ENCODE measurements at regions not wholly inside any gene's neighbourhood (a gene's known extent, or its start where the extent isn't known, plus 50 kb on each side); places are given as distances from the start of the nearest gene placed in this dataset.
"Not testable (repeated sequence)": the region's sequence is repeated elsewhere in the genome, so short reads cannot be mapped to it uniquely, and the experiment has no call there.

DNA sequence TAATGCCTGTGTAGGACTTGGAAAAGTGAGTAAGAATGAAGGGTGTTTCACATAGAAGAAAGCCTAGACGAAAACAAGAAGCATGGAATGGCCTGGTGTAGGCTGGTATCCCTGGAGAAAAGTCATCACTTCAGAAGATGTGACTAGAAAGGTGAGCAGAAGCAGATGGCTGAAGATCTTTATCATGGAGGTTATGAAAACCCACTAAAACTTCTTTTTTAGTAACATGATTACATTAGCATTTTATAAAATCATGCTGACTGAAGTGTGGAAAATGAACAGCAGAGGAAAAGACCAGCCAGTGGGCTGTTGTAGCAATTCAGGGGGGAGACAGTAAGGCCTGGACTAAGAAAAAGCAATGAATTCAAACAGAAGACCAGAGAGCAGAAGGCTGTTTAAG is 114.5 kb upstream of the G2E3 start:
- no peak for DNase-seq (ENCODE audit: low spot score)

DNA sequence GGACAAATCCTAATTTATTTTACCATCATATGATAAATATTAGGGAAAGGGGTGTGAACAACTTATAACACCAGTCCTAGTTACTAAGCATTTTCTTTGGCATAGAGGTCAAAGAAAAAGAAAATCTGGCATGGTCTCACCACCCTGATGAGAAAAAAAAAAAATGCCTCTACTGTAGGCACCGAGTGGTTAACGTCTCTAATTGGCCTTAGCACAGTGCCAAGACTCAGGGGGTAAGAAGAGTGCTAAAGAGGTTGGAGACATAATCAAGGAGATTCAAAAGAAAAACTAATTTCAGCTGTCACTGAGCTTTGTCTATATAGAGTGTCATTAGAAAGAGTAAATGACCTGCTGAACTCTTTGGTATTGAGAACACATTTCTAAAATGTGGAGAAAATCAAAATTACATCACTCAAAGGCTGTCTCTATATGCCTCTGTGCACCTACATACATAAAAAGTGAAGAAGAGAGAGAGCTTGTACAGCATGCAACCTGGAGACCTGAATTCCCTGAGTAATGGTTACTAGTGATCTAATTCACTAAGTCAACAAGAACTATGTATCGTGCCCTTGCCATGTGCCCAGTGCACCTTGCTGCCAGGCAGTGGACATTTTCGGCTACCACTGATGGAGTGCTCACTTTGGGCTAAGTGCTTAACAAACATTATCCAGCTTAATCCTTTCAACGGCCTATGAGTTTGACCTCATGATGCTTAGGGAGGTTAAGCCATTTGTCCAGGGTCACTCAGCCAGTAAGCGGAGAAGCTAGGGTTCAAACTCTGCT is 113.8 kb upstream of the G2E3 start:
- DNase-seq (ENCODE audit: low spot score): no peak

DNA sequence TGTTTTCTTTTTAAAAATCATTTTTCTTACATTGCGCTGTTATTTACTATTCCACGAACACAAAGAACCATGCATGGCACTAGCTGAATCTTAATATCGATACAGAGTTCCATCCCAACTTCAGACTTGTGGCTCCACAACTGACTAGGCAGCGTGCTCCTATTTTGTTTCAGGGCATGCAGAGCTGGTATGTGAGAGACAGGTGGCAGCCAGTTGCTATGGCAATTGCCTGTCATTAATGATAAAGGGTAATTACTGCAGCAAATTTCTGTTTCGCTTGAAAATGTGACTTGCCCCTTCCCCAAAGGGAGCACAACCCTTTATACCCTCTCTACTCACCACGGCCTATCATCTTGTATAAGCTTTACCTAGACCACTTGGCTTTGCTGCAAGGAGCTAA is 113.1 kb upstream of the G2E3 start:
- DNase-seq (ENCODE audit: low spot score): no peak

DNA sequence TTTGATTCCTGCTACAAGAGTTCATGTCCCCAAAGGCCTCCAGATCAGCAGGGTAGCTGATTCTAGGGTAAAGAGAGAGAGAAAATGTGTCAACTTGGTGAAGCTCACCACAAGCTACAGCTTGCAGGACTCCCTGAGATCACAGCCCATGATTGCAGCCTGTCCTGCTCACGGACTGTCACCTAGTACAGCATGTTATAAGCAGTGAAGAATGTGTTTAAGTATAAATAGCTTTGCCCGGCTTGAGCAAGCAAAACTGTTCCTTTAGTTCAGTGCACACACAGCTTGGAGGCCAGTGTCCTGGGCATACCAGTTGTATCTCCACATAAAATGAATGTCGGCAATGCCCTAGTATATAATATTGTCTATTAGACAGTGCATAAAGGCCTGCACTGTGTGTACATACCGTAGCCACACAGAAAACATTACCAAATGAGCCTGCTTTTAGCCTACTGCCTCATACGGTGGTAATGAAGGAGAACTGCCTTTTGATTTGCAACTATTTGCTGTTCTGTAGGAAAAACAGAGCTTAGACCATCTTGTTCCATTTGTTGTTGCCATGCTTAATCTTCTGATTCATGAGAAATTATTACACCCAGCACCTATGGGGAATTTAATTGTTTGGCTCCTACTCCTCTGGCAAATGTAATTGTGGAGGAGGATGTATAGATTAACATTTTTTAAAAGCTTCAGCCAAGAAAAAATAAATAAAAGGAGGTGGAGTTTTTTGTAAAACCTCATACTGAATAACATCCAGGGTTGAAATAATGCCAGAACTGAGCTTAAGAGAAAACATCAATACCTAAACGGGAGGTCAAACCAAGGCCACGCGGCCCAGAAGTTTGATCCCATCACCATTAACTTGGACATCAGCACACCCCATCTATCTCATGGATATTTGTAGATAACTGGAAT is 108.1 kb upstream of the G2E3 start:
- no peak for DNase-seq (ENCODE audit: low spot score)

DNA sequence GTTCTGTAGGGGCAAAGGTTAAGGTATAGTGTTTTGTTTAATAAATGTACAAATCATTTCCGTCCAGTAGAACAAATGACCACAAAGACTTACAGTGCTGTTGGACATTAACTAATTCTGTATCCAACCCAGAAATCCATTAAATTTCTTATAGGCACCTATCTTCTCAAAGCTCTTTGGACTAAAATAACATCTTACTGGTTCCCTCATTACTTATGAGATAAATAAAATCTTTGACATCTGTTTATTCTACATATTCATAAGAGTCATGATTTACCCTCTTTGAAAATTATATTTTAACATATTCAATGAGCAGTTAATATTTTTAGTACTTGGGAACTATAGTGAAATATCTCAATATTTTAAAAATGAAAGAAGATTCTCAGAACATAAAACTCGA is 102.7 kb upstream of the G2E3 start:
- no peak for DNase-seq (ENCODE audit: low spot score)

DNA sequence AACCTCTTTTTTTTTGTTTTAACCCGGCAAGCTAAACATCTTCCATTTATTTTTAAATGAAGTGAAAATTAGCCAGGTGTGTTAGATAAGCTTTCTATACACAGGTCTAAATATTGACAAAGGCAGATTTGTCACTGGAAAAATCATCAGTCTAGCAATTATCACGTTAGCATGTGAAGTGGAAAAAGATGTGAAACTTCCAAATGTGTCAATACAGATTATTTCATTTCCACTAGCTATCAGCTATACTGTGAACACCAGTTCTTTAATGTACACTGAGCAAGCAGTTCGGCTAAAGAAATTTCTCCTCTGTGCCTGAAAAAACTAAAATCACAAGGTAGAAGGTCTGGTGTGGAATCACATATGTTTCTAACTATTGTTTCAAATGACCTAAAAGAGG is 96.6 kb upstream of the G2E3 start:
- DNase-seq (ENCODE audit: low spot score): no peak

DNA sequence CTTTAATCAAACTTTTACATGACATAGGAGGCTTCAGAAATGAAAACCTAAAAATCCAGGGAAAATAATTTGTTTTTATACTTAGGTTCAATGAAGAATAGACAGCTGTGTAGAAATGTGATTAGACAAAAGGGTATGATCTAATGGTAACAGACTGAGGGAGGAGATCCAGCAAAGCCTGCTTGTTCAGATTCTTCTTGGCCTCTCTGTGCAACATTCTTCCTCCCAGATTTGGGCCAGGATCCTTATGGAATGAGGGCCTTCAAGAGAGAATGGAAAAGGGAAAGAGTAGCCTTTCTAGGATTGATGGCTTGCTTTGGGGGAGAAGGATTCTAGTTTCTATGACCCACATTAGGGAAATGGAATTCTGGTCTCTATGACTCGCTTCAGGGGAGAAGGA is 94.5 kb upstream of the G2E3 start:
- DNase-seq (ENCODE audit: low spot score): no peak

DNA sequence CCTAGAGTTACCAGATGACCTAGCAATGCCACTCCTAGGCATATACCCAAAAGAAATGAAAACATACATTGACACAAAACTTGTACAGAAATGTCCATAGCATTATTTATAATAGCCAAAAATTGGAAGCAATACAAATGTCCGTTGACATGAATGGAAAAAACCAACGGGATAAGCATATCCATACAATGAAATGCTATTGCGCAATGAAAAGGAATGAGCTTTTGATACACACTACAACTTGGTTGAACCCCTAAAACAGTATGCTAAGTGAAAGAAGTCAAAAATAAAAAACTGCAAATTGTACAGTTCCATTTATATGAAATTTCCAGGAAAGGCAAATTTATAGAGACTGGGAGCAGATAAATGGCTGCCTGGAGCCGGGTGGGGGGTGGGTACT is 90.6 kb upstream of the G2E3 start:
- DNase-seq (ENCODE audit: low spot score): no peak

DNA sequence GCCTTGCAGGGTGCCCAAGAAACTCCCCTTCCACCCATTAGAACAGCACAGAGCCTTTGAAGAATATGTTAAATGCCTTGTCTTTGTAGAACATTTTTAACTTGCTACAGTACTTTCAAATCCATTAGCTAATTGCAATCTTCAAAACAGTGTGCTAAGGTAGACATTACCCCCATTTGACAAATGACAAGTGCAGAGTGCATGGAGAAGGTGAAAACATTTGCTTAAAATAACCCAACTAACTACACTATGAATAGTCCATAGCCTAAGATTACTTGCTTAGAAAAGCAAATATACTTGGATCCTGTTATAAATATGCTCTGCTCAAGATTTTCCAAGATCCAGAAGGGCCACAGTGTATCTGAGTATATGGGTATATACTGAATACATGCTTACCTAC is 87.0 kb upstream of the G2E3 start:
- DNase-seq (ENCODE audit: low spot score): no peak

DNA sequence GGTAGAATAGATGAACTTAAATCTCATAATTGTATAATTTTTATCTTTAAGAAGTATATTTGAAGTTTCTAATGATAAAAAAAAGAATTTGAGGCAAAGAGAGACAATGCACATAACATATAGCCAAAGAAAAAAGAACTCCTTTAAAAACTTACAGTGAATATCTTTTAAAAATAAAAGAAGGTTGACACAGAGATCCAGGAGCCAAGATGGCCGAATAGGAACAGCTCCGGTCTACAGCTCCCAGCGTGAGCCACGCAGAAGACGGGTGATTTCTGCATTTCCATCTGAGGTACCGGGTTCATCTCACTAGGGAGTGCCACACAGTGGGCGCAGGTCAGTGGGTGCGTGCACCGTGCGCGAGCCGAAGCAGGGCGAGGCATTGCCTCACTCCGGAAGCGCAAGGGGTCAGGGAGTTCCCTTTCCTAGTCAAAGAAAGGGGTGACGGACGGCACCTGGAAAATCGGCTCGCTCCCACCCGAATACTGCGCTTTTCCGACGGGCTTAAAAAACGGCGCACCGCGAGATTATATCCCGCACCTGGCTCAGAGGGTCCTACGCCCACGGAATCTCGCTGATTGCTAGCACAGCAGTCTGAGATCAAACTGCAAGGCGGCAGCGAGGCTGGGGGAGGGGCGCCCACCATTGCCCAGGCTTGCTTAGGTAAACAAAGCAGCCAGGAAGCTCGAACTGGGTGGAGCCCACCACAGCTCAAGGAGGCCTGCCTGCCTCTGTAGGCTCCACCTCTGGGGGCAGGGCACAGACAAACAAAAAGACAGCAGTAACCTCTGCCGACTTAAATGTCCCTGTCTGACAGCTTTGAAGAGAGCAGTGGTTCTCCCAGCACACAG is 84.9 kb upstream of the G2E3 start:
- DNase-seq (ENCODE audit: low spot score): not testable (repeated sequence)

DNA sequence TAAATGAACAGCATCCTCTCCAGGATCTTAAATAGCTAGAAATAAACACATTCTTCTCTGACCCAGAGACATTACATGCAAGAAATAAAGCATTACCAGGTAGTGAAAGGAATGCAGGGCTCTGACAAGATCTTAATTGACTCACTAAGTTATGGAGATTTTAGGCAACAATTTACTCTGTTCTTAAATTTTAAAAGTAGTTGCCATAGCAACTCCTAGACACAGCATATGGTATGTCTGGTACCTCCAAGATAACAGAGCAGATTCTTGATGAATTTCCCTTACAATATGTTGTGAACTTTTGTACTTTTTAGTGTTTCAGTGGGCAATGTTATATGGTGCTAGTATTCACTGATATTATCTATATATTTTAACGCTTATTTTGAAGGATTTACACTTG is 76.7 kb upstream of the G2E3 start:
- no peak for DNase-seq (ENCODE audit: low spot score)

DNA sequence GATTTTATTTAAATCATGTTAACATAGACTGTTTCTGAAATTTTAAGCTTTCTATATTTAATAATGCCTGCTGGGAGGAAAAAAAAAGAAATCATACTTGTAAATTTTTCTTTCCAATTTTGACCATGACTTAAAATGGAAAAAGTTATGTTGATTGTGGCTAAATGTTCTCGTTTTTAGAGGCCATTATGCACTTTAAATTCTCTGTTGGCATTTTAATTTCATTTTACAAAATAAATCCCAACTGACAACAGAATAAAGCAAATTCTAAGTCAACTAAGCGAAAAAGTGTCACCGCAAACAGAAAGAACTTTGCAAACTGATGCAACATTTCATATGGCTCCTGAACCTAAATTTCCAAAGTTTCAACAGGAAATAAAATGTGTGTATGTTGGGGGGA is 74.8 kb upstream of the G2E3 start:
- DNase-seq (ENCODE audit: low spot score): no peak

DNA sequence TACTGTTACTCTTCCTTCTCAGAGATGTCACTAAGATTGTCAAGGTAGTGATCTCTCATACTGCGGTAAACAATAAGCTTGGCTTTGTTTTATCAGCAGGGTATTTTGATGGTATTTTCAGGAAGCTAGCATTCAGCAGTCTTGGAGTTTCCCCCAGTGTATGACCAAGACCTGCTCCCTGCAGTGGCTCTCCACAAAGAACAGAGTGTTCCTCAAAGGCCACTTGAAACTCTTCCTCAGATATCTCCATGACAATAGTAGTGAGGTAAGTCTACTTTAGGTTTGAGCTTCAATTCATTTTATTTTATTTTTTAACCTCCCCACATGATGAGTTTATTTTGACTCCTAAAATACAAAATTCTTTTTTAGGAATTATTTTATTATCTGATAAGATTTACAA is 74.0 kb upstream of the G2E3 start:
- no peak for DNase-seq (ENCODE audit: low spot score)

DNA sequence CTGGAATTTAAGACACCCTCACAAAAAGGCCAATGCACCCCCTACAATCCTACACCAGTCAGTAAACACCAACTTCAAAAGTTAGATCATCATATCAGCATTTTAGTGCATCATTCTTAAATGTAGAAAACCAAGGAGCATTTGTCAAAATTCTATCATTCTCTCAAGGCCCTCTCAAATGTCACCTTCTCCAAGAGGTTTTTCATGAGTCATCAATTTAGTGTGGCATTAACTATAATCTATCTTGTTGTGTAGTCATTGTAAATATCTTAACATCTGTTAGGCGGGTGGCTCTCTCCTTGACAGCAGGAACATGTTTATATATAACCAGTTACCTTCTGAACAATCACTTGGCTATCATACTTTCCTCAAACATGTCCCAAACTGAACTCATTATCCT is 62.1 kb upstream of the G2E3 start:
- DNase-seq (ENCODE audit: low spot score): no peak

DNA sequence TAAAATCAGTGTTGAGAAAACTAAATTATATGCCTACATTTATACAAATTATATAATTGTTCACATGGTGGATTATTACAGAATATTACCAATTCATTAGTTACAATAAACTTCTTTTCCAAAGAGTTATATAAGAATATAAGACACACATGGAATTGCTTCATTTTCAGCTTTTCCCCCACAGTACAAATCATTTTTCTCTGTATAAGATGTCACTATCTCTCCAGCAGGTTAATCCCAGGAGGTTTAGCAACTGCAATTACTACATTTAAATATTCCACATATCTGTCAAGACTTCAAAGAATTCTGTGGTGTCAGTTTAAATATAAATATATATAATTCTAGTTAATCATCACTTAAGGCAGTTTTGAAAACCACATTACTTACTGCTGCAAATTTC is 59.6 kb upstream of the G2E3 start:
- no peak for DNase-seq (ENCODE audit: low spot score)

DNA sequence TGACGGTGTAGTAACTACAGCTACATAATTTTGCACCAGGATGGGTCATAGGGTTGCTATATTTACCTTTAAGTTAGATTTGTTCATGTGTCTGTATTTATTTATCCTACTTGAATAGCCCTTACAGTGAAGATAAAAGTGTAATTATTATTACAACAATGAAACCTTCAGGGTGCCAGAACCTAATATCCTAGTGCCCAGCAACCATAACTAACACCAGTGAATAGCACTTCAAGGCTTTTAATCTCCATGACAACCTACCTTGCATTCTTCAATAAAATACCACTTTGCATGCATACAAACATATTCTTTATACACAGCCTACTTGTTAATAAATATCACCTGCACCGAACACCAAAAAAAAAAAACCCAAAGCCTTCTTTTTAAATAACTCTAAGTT is 58.7 kb upstream of the G2E3 start:
- no peak for DNase-seq (ENCODE audit: low spot score)

DNA sequence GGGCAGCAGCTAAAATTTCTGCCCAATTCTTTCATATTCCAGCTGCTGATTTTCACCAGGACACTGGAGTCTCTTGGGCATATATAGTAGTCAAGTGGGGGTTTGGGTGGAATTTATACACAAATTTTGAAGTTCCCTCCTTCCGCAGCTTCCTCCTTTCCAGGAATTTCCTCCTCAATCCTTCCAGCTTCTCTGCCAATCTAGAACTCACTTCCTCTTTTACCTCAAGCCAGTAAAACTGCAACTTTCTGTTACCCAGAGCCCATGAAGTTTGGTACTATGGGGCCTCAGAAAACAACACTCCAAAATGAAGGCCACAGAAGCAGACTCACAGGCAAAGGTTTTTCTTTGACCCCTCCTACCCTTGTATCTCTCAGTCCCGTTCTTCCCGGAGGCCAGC is 51.7 kb upstream of the G2E3 start:
- no peak for DNase-seq (ENCODE audit: low spot score)

Data from AG08395 (cell line).